HG03175 (cell line): ENCODE measurements at regions not wholly inside any gene's neighbourhood (a gene's known extent, or its start where the extent isn't known, plus 50 kb on each side); places are given as distances from the start of the nearest gene placed in this dataset.
"Not testable (repeated sequence)": the region's sequence is repeated elsewhere in the genome, so short reads cannot be mapped to it uniquely, and the experiment has no call there.

Experiments
- ATAC-seq: cut with Tn5 transposase; IDR thresholded peaks from one replicate; pipeline ENCODE4 v1.9.1; 2021; ENCODE audit warnings: mild to moderate bottlenecking, moderate library complexity; ENCODE audit not compliant: unreplicated experiment

- no peak for ATAC-seq
Observed at GRCh38 chr19:29015569-29015968, 197.4 kb downstream of the UQCRFS1 start.

- no peak for ATAC-seq
Observed at GRCh38 chr19:29014857-29015436, 198.0 kb downstream of the UQCRFS1 start.

GRCh38 chr19:29013988-29014387, 199.0 kb downstream of the UQCRFS1 start:
- ATAC-seq, result no peak

- no peak for ATAC-seq
Observed at GRCh38 chr19:29013325-29013724, 199.6 kb downstream of the UQCRFS1 start.

GRCh38 chr19:29012457-29012856, 200.5 kb downstream of the UQCRFS1 start:
- ATAC-seq, result no peak

GRCh38 chr19:29010276-29010675, 202.7 kb downstream of the UQCRFS1 start:
- no peak for ATAC-seq

GRCh38 chr19:29006057-29006735, 206.8 kb downstream of the UQCRFS1 start:
- ATAC-seq, result no peak

- no peak for ATAC-seq
Observed at GRCh38 chr19:29004796-29005195, 208.2 kb downstream of the UQCRFS1 start.

- no peak for ATAC-seq
Observed at GRCh38 chr19:29003641-29004409, 209.1 kb downstream of the UQCRFS1 start.

GRCh38 chr19:29002336-29002735, 210.6 kb downstream of the UQCRFS1 start:
- no peak for ATAC-seq

- no peak for ATAC-seq
Observed at GRCh38 chr19:29001597-29002245, 211.2 kb downstream of the UQCRFS1 start.

GRCh38 chr19:29001141-29001581, 211.8 kb downstream of the UQCRFS1 start:
- ATAC-seq, result no peak

GRCh38 chr19:28999724-29000433, 213.1 kb downstream of the UQCRFS1 start:
- ATAC-seq, result no peak

- ATAC-seq, result no peak
Observed at GRCh38 chr19:28998974-28999373, 214.0 kb downstream of the UQCRFS1 start.

GRCh38 chr19:28997866-28998265, 215.1 kb downstream of the UQCRFS1 start:
- not testable (repeated sequence) for ATAC-seq

GRCh38 chr19:28990522-28990921, 222.4 kb downstream of the UQCRFS1 start:
- ATAC-seq, result no peak

GRCh38 chr19:28989739-28990138, 223.2 kb downstream of the UQCRFS1 start:
- ATAC-seq, result no peak

- ATAC-seq, result no peak
Observed at GRCh38 chr19:28988066-28988465, 224.9 kb downstream of the UQCRFS1 start.

GRCh38 chr19:28987177-28987576, 225.8 kb downstream of the UQCRFS1 start:
- no peak for ATAC-seq

GRCh38 chr19:28985201-28985600, 227.8 kb downstream of the UQCRFS1 start:
- no peak for ATAC-seq

- no peak for ATAC-seq
Observed at GRCh38 chr19:28984315-28984714, 228.6 kb downstream of the UQCRFS1 start.
